GM18498 (cell line): ENCODE measurements at regions not wholly inside any gene's neighbourhood (a gene's known extent, or its start where the extent isn't known, plus 50 kb on each side); places are given as distances from the start of the nearest gene placed in this dataset.

ENCODE experiments used
- ATAC-seq: cut with Tn5 transposase; IDR thresholded peaks from one replicate; pipeline ENCODE4 v1.9.1; 2021; ENCODE audit warnings: mild to moderate bottlenecking, moderate library complexity; ENCODE audit not compliant: unreplicated experiment

GRCh38 chr14:97878206-97878605 lies 1081.0 kb downstream of the VRK1 start:
- no peak for ATAC-seq

DNA sequence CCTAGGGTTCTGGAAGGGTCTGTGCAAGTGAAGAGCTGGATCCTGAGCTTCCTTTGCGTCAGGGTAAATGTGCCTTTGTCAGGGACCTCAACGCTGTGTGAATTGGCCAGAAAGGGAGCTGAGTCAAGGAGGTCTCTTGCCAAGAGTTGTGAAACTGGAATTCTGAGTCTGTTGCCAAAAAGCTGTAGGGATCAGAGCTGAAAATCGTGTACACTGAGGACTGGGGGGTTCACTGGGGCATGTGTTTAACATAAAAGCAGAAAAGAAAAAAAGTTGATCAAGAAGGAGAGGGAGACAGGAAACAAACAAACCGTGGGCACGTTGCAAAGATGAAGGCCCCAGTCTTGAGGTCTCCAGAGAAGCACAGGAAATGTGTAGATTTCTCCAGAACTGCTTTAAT lies 1081.5 kb downstream of the VRK1 start:
- no peak for ATAC-seq

GRCh38 chr14:97887690-97888089 lies 1090.5 kb downstream of the VRK1 start:
- ATAC-seq: no peak

GRCh38 chr14:97888331-97888730 lies 1091.1 kb downstream of the VRK1 start:
- ATAC-seq: no peak

- ATAC-seq: no peak
Measured at GRCh38 chr14:97891515-97891914, 1094.3 kb downstream of the VRK1 start.

DNA sequence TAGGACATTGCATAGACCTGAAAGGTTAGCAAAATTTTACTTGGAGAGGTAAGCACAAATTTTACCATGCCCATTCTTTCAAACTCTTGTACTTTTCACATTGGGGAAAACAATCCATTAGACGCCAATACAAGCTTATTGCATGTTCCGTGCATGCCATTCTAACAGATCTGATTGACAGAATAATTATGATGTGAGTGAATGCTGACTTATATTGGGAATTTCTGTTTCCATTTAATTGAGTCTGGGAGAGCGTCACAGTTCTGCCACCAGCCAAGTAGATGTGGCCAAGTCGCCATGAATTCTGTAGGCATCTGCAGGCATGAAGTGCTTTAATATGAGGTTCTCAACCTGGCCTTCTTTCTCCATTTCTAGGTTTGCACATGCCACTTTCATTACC lies 1097.4 kb downstream of the VRK1 start:
- no peak for ATAC-seq

GRCh38 chr14:97900196-97900854 lies 1103.1 kb downstream of the VRK1 start:
- ATAC-seq: no peak

DNA sequence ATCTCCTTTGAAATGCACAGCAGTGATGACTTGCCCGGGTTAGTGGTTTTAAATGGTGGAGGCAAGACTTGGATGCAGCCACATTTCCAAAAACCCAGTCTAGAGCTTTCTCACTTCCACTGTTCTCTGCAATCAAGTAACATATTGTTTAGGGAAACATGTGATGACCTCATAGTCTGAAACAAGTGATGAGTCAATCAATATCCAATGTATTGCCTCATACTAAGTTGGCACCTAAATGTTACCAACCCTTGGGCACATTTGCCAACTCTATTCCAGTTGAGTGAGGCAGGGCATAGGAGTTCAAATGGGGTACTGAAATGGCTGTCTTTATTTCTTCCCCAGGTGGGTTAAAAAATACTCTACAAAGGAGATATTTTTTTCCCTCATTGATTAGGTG lies 1105.4 kb downstream of the VRK1 start:
- ATAC-seq: no peak

DNA sequence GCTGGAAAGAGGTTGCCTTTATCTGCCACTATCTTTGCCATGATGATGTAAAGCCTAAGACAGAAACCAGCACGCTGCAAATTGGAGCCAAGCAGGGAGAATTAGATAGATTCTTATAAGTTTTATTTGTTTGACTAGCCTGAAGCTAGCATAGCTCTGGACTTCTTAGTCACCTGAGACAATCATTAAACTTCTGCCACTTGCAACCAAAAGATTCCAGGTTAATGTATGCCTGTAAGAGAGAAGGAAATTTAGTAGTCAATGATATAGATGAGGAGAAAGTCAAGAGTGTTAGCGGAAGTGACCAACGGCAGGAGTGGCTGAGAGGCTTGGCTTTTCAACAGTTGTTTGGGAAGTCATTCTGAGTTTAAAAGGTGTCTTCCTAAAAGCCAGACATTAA lies 1106.6 kb downstream of the VRK1 start:
- no peak for ATAC-seq

GRCh38 chr14:97912217-97912616 lies 1115.0 kb downstream of the VRK1 start:
- ATAC-seq: no peak

GRCh38 chr14:97916100-97916499 lies 1118.9 kb downstream of the VRK1 start:
- ATAC-seq: no peak

GRCh38 chr14:97916669-97917568 lies 1119.7 kb downstream of the VRK1 start:
- ATAC-seq: no peak

GRCh38 chr14:97920201-97920600 lies 1123.0 kb downstream of the VRK1 start:
- no peak for ATAC-seq

- ATAC-seq: no peak
Measured at GRCh38 chr14:97921296-97921695, 1124.1 kb downstream of the VRK1 start.

DNA sequence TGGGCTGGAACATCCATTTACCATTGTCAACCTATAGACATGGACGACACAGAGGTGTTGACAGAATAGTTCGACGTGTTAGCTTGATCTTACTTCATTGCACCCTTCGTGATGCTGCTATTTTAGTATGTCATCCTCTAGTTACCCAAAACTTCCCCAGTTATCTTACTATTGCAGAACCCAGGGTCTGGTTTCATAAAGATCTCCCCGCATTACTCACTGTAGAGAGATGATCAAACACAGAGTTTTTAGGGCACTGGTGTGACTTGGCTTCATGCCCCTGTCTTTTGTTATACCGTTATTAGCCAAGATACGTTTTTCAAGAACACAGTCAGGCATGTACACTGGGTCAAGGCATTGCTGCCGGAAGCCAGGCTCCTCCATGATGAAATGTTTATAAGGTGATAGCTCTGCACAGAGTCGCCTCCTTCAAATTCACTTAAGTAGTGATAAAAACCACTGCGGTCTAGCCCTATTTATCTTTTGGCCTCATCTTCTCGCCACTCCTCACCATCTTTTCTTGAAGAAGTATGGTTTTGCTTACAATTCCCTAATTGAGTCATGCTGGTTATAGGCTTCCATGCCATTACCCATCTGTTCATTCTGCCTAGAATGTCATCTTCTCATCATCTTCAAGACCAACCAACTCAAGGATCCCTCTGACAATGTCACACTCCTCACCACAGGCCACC lies 1127.9 kb downstream of the VRK1 start:
- no peak for ATAC-seq

DNA sequence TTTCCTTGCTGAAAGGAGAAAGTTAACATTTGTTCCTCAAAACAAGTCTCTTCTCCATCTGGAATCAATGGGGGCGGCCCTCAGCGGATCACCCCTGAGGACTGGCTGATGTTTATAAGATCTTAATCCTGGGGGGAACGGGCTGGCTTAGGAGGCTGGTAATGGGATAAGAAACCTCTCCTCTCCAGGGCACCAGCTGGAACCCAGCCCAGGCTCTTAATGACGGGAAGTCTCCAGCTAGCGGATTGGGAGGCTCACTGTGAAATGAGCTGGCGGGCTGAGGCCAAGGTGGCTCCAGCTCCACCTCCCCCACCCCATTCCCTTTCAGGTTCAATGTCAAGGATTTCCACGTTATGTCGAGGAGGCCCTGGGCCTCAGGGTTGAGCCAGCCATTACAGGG lies 1133.0 kb downstream of the VRK1 start:
- no peak for ATAC-seq

DNA sequence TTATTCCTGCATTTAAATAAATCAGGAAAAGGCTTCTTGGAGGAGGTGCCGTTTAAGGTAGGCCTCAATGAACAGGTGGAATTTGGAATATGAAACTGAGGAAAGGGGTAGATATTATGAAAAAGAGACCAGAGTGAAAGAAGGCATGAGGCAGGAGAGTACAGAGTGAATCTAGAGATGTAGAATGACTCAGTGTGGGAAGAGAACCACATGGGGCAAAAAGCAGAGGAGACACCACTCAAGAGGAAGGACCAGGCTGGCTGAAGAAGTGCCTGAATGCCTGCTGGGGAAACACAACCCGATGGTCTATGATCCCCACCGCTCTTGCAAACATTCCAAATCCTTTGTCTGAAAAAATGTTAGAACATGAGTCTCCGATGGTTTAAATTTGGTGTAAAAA lies 1134.1 kb downstream of the VRK1 start:
- ATAC-seq: no peak

DNA sequence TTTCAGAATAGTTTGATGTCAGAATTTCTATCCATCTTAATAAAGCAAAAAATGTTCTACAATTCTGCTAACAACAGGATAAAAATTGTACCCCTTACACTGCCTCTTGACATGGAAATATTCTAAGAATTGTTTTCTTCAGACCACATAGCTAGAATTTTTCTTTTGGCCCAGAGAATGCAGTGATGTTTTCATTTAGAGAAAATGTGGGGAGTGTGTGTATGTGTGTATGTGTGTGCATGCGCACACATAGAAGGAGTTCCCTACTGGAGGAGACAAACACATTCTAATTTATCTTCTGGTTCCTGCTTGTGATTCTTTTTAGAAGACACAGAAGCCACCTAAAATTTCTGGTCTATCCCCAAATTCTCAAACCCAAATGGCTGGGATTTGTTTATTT lies 1145.7 kb downstream of the VRK1 start:
- no peak for ATAC-seq

- ATAC-seq: no peak
Measured at GRCh38 chr14:97943619-97944018, 1146.4 kb downstream of the VRK1 start.

GRCh38 chr14:97944380-97944779 lies 1147.2 kb downstream of the VRK1 start:
- no peak for ATAC-seq

GRCh38 chr14:97945631-97946030 lies 1148.4 kb downstream of the VRK1 start:
- no peak for ATAC-seq

DNA sequence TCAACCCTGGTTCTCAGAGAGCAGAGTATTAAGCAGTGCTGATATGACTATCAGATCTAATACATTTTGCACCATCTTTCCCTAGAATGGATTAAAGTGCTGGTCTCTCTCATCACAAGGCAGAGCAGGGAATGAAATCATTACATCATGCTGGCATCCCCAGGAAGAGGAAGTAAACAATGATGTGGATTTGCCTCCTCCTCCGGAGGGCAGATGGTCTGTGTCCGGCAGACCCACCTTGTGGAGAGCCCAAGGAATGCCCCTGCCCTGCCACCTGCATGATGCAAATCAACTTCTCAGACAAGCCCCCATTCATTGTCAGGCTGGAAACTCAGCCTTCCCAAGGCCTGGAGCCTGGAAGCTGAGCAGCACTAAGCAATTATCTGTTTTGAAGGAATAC lies 1149.1 kb downstream of the VRK1 start:
- ATAC-seq: no peak
